ENCODE measurements at regions not wholly inside any gene's neighbourhood (a gene's known extent, or its start where the extent isn't known, plus 50 kb on each side); places are given as distances from the start of the nearest gene placed in this dataset.
A peak's percentile ranks its signal among the peaks of the same experiment; 100 is the strongest.

- intact Hi-C loops (cut with DNase I), result no loop called here
- peak; percentile 40 for DNase-seq (ENCODE audit: low spot score)
Measured at GRCh38 chr17:77872714-77873499, 85.6 kb upstream of the TNRC6C start.

GRCh38 chr17:77873500-77874302, 84.8 kb upstream of the TNRC6C start:
- intact Hi-C loops (cut with DNase I), result no loop called here
- peak; percentile 72 for DNase-seq (ENCODE audit: low spot score)

GRCh38 chr17:77874303-77875050, 84.0 kb upstream of the TNRC6C start:
- peak; percentile 30 for DNase-seq (ENCODE audit: low spot score)
- intact Hi-C loops (cut with DNase I), result no loop called here

- intact Hi-C loops (cut with DNase I), result no loop called here
- no peak for DNase-seq (ENCODE audit: low spot score)
Measured at GRCh38 chr17:77875051-77875780, 83.3 kb upstream of the TNRC6C start.

GRCh38 chr17:77875881-77876509, 82.5 kb upstream of the TNRC6C start:
- intact Hi-C loops (cut with DNase I), result no loop called here
- DNase-seq (ENCODE audit: low spot score), result no peak

GRCh38 chr17:77877036-77877435, 81.5 kb upstream of the TNRC6C start:
- intact Hi-C loops (cut with DNase I), result no loop called here
- no peak for DNase-seq (ENCODE audit: low spot score)

GRCh38 chr17:77877646-77878355, 80.7 kb upstream of the TNRC6C start:
- intact Hi-C loops (cut with DNase I), result loop anchor here in 1 of 2 donors (1.0 kb wide), 1 partner anchor 14 kb away; no protein-coding TSS in a partner anchor

GRCh38 chr17:77879226-77879895, 79.1 kb upstream of the TNRC6C start:
- no peak for DNase-seq (ENCODE audit: low spot score)
- intact Hi-C loops (cut with DNase I), result no loop called here

More at GRCh38 chr17:77877646-77878355, 80.7 kb upstream of the TNRC6C start:
- DNase-seq (ENCODE audit: low spot score), result no peak

- no peak for DNase-seq (ENCODE audit: low spot score)
- intact Hi-C loops (cut with DNase I), result no loop called here
Measured at GRCh38 chr17:77879896-77880280, 78.6 kb upstream of the TNRC6C start.

GRCh38 chr17:77880711-77881450, 77.6 kb upstream of the TNRC6C start:
- intact Hi-C loops (cut with DNase I), result no loop called here
- DNase-seq (ENCODE audit: low spot score), result peak; percentile 86

- peak; percentile 98 for DNase-seq (ENCODE audit: low spot score)
- intact Hi-C loops (cut with DNase I), result no loop called here
Measured at GRCh38 chr17:77881545-77881944, 77.0 kb upstream of the TNRC6C start.

GRCh38 chr17:77882040-77882439, 76.5 kb upstream of the TNRC6C start:
- DNase-seq (ENCODE audit: low spot score), result no peak
- intact Hi-C loops (cut with DNase I), result no loop called here

GRCh38 chr17:77882481-77883212, 75.9 kb upstream of the TNRC6C start:
- DNase-seq (ENCODE audit: low spot score), result peak; percentile 95
- intact Hi-C loops (cut with DNase I), result no loop called here

- DNase-seq (ENCODE audit: low spot score), result no peak
- intact Hi-C loops (cut with DNase I), result no loop called here
Measured at GRCh38 chr17:77883213-77883650, 75.3 kb upstream of the TNRC6C start.

- intact Hi-C loops (cut with DNase I), result no loop called here
- no peak for DNase-seq (ENCODE audit: low spot score)
Measured at GRCh38 chr17:77884019-77884418, 74.5 kb upstream of the TNRC6C start.

GRCh38 chr17:77884967-77885641, 73.4 kb upstream of the TNRC6C start:
- intact Hi-C loops (cut with DNase I), result no loop called here
- DNase-seq (ENCODE audit: low spot score), result no peak
